SK-N-MC (cell line): ENCODE measurements at regions not wholly inside any gene's neighbourhood (a gene's known extent, or its start where the extent isn't known, plus 50 kb on each side); places are given as distances from the start of the nearest gene placed in this dataset.
"Not testable (repeated sequence)": the region's sequence is repeated elsewhere in the genome, so short reads cannot be mapped to it uniquely, and the experiment has no call there.

Source experiments
- EZH2 ChIP-seq: fragments of 200-600 bp; sonication (generic); IDR thresholded peaks from one replicate; pipeline ENCODE4 v1.6.1; 2017; ENCODE audit warnings: antibody characterized with exemption
- FOXP2 ChIP-seq: optimal IDR thresholded peaks from 2 replicates; pipeline ENCODE3; 2011; ENCODE audit warnings: mild to moderate bottlenecking, moderate library complexity; ENCODE audit not compliant: insufficient read depth; ENCODE audit errors: extremely low read length, control extremely low read depth
- POLR2AphosphoS5 ChIP-seq: IDR thresholded peaks from 2 replicates; pipeline ENCODE4 v1.6.1; 2012; ENCODE audit warnings: mild to moderate bottlenecking, low read depth, low read length, borderline replicate concordance

DNA sequence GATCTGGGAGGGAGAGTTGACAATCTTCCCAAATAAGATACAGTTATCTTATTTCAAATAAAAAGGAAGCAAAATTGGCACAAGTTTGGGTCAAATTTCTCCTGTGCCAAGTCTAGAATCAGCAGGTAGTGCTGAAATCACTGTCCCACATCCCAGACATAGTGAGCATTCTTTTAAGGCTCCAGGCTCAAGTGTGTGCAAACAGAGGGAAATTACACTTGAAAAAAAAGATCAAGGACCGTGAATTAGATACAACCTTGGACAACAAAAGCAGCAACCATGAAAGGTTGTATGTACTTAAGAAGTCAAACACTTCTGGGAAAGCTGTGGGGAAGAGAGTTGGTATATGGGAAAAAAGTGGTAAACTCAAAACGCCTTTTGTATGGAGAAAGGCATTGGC is 280.2 kb upstream of the PLGLB1 start:
- TF ChIP-seq POLR2AphosphoS5, EZH2, FOXP2: not testable (repeated sequence)
